GM10266 (cell line): ENCODE measurements at regions not wholly inside any gene's neighbourhood (a gene's known extent, or its start where the extent isn't known, plus 50 kb on each side); places are given as distances from the start of the nearest gene placed in this dataset.

ENCODE experiments used
- DNase-seq: peaks from one replicate; pipeline ENCODE4 v3.0.0; 2012; ENCODE audit errors: extremely low spot score
- TF ChIP-seq, protein P1 (sequence below): IDR thresholded peaks from 2 replicates; pipeline ENCODE4 v1.5.1; 2012; ENCODE audit warnings: mild to moderate bottlenecking, low read depth; ENCODE audit not compliant: control insufficient read depth, insufficient read depth; ENCODE audit errors: missing control alignments

DNA sequence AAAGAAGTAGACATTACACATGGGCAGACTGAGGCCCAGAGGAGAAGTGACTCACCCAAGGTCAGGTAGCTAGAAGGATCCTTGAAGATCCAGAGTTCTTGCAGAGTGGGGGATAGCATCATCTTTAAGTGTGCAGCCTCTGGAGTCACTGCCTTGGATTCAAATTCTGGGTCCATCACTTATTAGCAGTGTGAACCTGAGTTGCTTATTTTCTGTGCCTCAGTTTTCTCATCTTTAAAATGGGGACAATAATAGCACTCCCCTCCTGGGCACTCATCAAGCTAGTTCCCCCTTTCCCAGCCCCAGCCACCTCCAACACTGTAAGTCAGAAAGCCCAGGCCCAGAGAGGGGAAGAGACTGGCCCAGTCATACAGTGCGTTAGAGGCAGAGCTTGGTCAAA lies 141.8 kb upstream of the PJA1 start:
- DNase-seq, result no peak
- TF ChIP-seq, protein P1, sequence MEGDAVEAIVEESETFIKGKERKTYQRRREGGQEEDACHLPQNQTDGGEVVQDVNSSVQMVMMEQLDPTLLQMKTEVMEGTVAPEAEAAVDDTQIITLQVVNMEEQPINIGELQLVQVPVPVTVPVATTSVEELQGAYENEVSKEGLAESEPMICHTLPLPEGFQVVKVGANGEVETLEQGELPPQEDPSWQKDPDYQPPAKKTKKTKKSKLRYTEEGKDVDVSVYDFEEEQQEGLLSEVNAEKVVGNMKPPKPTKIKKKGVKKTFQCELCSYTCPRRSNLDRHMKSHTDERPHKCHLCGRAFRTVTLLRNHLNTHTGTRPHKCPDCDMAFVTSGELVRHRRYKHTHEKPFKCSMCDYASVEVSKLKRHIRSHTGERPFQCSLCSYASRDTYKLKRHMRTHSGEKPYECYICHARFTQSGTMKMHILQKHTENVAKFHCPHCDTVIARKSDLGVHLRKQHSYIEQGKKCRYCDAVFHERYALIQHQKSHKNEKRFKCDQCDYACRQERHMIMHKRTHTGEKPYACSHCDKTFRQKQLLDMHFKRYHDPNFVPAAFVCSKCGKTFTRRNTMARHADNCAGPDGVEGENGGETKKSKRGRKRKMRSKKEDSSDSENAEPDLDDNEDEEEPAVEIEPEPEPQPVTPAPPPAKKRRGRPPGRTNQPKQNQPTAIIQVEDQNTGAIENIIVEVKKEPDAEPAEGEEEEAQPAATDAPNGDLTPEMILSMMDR, result no peak

DNA sequence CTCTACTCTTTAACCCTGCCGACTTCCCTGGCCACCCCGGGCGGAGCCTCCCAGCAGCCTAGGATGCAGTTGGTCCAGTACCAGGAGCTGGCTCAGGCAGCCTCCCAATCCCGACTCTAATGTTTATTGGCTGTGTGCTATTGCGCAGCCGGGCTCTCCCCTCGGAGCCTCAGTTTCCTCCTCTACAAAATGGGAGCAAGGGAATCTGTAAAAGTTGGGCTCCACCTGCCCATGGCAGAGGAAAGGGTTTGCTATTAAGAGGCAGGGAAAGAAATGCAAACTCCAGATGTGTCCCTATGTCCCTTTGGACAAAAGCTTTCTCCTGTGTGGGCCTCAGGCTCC lies 140.8 kb upstream of the PJA1 start:
- TF ChIP-seq, protein P1, result no peak
- no peak for DNase-seq

DNA sequence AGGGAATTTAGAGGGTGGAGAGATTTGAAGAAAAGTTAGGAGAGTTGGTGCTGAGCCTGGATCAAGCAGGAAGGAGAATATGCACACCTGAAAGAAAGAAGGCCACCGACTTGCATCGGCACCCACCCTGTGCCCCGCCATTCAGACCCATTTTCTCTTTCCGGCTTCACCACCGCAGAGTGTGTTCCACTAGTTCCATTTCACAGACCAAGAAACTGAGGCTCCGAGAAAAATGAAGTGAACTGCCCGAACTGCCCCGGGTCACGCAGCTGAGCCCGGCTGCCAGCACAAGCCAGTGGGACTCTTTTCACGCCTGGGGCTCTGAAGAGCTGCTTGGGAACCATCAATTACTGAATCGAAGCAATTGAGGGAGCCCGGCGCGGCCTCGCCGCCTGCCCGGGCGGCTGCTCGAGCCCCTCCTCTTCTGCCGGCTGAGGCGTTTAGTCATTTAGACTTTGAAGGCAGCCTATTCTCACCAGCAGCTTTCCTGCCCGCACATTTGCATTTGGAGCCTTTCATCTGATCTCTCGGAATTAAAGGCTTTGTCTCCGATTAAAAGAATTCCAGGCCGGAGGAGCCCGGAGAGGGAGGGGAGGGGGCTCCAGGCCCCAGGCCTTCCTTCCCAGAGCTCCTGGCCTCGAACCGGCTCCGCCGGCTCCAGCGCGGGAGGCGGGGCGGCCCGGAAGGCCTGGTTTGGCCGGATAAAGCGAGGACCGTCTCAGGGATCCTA lies 140.2 kb upstream of the PJA1 start:
- DNase-seq, result no peak

DNA sequence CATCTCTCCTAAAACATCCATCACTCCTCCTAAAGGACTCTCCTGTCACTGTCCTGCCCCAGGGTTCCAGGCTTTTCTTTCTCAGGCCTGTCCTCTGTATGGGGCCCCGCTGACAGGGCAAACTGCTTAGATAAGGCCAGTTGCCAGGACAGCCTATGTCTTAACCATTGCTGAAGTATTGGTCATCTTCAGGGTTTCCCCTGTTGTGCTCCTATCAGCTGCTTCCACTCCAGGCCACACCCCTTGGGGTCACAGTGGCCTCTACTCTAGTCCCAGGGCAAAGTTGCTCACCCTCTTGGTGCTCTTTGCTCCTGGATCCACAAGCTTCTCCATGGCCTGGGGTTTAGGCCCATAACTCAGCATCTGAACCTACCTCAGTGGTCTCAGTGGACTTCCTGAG lies 138.0 kb upstream of the PJA1 start:
- TF ChIP-seq, protein P1, result no peak
- no peak for DNase-seq

More for the DNA sequence above, 140.2 kb upstream of the PJA1 start:
- TF ChIP-seq, protein P1, result no peak

DNA sequence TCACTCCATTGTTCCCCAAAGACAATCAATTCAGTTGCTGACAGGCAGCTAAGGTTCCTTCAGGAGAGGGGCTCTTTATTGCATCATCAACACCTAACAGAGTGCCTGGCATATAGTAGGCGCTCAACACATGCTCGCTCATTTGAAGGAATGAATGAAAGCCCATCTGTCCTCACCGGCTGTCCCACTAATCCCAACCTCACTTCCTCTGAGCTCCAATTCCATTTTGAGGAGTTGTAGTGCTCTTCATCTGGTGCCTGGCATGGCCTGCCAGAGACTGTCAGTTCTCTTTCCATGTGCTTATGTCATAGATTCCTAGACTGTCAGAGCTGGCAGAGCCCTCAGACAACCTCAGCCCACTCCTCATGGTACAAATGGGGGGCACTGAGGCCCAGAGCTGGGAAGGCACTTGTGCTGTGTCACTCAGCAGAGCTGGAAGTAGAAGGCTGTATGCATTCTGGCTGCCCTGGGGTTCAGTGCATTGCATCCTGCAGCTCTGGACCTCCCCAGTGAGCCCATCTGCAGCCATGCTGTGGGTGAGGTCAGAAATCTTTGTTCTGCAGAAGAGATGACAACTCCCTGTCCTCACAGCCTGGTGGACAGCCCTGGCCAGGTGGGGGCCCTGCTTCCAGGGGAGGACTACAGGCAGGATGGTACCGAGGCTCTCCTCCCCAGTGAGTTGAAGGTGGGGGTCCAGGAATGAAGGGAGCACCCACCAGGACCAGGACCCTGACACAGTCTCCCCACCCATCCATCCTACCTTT lies 134.9 kb upstream of the PJA1 start:
- TF ChIP-seq, protein P1, result no peak
- no peak for DNase-seq

DNA sequence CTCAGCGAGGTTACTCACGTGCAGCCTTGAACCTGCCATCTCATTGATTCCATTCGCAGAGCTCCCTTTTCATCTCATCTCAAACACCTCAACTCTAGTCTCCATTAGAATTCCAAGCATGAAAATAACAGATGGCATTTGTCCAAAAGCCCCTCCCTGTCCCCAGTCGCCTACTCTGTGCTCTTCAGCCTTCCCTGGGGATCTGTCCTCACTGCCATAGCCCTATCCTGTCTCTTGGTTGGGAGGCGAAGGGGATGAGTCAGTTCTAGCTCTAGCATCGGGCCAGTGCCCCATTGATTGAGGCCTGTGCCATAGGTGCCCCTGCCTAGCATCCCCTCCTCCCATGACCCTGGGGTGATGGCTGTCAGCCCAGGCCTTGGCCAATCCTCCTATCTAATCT lies 134.0 kb upstream of the PJA1 start:
- DNase-seq, result no peak
- TF ChIP-seq, protein P1, result no peak
